PC-9 (cell line): ENCODE measurements at regions not wholly inside any gene's neighbourhood (a gene's known extent, or its start where the extent isn't known, plus 50 kb on each side); places are given as distances from the start of the nearest gene placed in this dataset.

ENCODE experiments used
- BruUV-seq: library from RNA; stranded (reverse); fragments of 400-500 nt; replicated peaks from 2 replicates; lab custom pipeline; 2021; lab: Mats Ljungman, UMichigan
- CTCF ChIA-PET: fragments of 300-600 bp; sonication (Branson Sonifier 250); formaldehyde crosslinking; loops from one replicate; lab custom pipeline; 2022; ENCODE audit warnings: antibody characterized with exemption; lab: Charles Lee
- POLR2A ChIA-PET: fragments of 300-600 bp; sonication (Branson Sonifier 250); formaldehyde crosslinking; loops from one replicate; lab custom pipeline; 2022; ENCODE audit warnings: antibody characterized with exemption; ENCODE audit not compliant: unreplicated experiment; lab: Charles Lee
- DNase-seq, 2 experiments: peaks; one replicate each; pipeline versions ENCODE4 v3.0.0 to v3.0.0-alpha.2; 2015 to 2022; ENCODE audit warnings: mixed read lengths in 1 of 2
- H2AFZ ChIP-seq: fragments of 200-600 bp; sonication (generic); 2 replicates; pipeline ENCODE4 v1.8.1; 2017; ENCODE audit warnings: antibody characterized with exemption
- H3F3A ChIP-seq: fragments of 200-600 bp; sonication (generic); 2 replicates; pipeline ENCODE4 v1.8.1; 2017; ENCODE audit warnings: antibody characterized with exemption, mild to moderate bottlenecking, low read depth; ENCODE audit not compliant: insufficient read depth
- H3K27ac ChIP-seq: fragments of 200-600 bp; sonication (generic); 2 replicates; pipeline ENCODE4 v1.6.1; 2016; ENCODE audit warnings: mixed run types
- H3K27me3 ChIP-seq: fragments of 200-600 bp; sonication (generic); 2 replicates; pipeline ENCODE4 v1.6.1; 2016; ENCODE audit warnings: low read depth, mixed run types; ENCODE audit not compliant: insufficient read depth
- H3K36me3 ChIP-seq: fragments of 200-600 bp; sonication (generic); 2 replicates; pipeline ENCODE4 v1.6.1; 2016; ENCODE audit warnings: low read depth, mixed run types
- H3K4me1 ChIP-seq: fragments of 200-600 bp; sonication (generic); replicated peaks from 2 replicates; pipeline ENCODE4 v1.6.1; 2016; ENCODE audit warnings: mixed run types; ENCODE audit not compliant: insufficient read depth
- H3K4me2 ChIP-seq: fragments of 200-600 bp; sonication (generic); 2 replicates; pipeline ENCODE4 v1.6.1; 2017; ENCODE audit warnings: mixed run types
- H3K4me3 ChIP-seq: fragments of 200-600 bp; sonication (generic); 2 replicates; pipeline ENCODE4 v1.6.1; 2016; ENCODE audit warnings: mixed run types
- H3K79me2 ChIP-seq: fragments of 200-600 bp; sonication (generic); 2 replicates; pipeline ENCODE4 v1.6.1; 2017; ENCODE audit warnings: low read depth, mixed run types
- H3K9me2 ChIP-seq: fragments of 200-600 bp; sonication (generic); 2 replicates; pipeline ENCODE4 v1.8.1; 2017; ENCODE audit warnings: mild to moderate bottlenecking; ENCODE audit not compliant: insufficient read depth
- H3K9me3 ChIP-seq: fragments of 200-600 bp; sonication (generic); 2 replicates; pipeline ENCODE4 v1.8.1; 2016; ENCODE audit warnings: low read depth; ENCODE audit not compliant: insufficient read depth
- H4K20me1 ChIP-seq: fragments of 200-600 bp; sonication (generic); 2 replicates; pipeline ENCODE4 v1.8.1; 2017; ENCODE audit not compliant: insufficient read depth
- CTCF ChIP-seq: fragments of 200-600 bp; sonication (generic); conservative IDR thresholded peaks from 2 replicates; pipeline ENCODE4 v1.6.1; 2017; ENCODE audit warnings: mixed run types, antibody characterized with exemption, mild to moderate bottlenecking, moderate library complexity
- EZH2 ChIP-seq: fragments of 200-600 bp; sonication (generic); IDR thresholded peaks from 2 replicates; pipeline ENCODE4 v1.8.0; 2017; ENCODE audit warnings: antibody characterized with exemption, low read depth
- intact Hi-C: fragments of 100-400 bp; cut with micrococcal nuclease; formaldehyde crosslinking; loops from one replicate; pipeline ENCODE4 v1.10.0; 2022; ENCODE audit not compliant: unreplicated experiment

DNA sequence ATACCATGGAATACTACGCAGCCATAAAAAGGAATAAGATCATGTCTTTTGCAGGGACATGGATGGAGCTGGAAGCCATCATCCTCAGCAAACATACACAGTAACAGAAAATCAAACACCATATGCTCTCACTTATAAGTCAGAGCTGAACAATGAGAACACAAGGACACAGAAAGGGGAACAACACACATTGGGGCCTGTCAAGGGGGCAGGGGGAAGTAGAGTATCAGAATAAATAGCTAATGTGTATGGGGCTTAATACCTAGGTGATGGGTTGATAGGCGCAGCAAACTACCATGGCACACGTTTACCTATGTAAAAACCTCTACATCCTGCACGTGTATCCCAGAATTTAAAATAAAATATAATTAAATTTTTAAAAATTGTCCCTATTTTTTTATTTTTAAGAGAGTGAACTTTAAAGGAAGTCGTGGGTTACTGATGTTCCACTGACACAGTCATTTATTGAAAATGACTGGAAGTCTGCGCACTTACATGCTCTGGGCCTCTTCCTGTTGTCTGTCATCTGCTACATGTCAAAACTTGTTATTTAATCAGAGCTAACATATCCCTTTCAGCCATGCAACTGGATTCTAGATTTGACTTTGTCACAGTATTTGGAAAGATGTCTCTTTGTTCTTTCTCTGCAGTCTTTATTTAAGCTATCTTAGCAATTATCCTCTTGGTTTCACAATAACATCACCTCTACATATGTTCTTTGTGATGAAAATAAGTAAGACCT lies 73.7 kb upstream of the ABCB5 start:
- BruUV-seq: no TSS peak
- Histone ChIP-seq H3K9me3 (no peaks in the 10 kb centered on the region; the same call in 1 of the 2 replicates), H3F3A (no peaks in the 10 kb centered on the region), H3K9me2 (no peaks in the 10 kb centered on the region), H3K27me3 (no peaks in the 10 kb centered on the region), H4K20me1 (no peaks in the 10 kb centered on the region), H3K36me3 (no peaks in the 10 kb centered on the region), H3K4me1 (no peaks in the 10 kb centered on the region), H3K4me2 (no peak overlapping the region), H3K27ac (no peak overlapping the region), H2AFZ (no peak overlapping the region), H3K79me2 (no peaks in the 10 kb centered on the region), H3K4me3 (no peak overlapping the region)
- ChIA-PET CTCF (no interaction called here), POLR2A (interaction anchor here (0.7 kb wide), 1 partner anchor 785 kb away, joined by 3 read pairs; no protein-coding TSS in a partner anchor)
- no peak for TF ChIP-seq EZH2
- no peak for TF ChIP-seq CTCF
- intact Hi-C loops: no loop called here
- no peak for DNase-seq

- H3K27ac ChIP-seq: no peak overlapping the region
- POLR2A ChIA-PET: interaction anchor here (0.7 kb wide), 1 partner anchor 786 kb away, joined by 3 read pairs; no protein-coding TSS in a partner anchor
Observed at GRCh38 chr7:20542594-20542993, 72.9 kb upstream of the ABCB5 start.

DNA sequence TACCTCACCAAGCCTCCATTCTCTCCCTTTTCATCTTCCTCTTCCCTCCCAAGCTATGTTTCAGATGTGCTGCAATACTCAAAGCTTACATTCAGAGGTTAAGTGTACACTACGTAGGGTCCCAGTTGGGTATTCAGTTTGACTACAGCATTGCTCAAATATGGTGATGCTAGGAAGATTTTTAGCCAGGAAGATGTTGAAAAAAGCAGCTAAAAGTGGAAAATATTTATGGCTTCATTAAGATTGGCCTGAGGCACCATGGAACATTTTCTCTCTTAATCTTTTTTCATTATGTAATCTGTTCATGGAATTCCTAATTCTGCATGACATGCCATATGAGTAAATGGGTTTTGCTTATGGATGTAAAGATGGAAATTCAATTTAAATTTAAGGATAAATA lies 72.0 kb upstream of the ABCB5 start:
- BruUV-seq: no TSS peak
- no peak for TF ChIP-seq CTCF
- TF ChIP-seq EZH2: no peak
- Histone ChIP-seq H3K9me2 (no peaks in the 10 kb centered on the region), H3K4me1 (no peaks in the 10 kb centered on the region), H3K9me3 (no peaks in the 10 kb centered on the region), H3K4me2 (no peak overlapping the region), H4K20me1 (no peaks in the 10 kb centered on the region), H3K27me3 (no peaks in the 10 kb centered on the region), H3F3A (no peaks in the 10 kb centered on the region), H3K4me3 (no peak overlapping the region), H3K27ac (no peak overlapping the region), H3K36me3 (no peaks in the 10 kb centered on the region), H2AFZ (no peak overlapping the region), H3K79me2 (no peaks in the 10 kb centered on the region)
- ChIA-PET POLR2A (no interaction called here), CTCF (interaction anchor here (0.6 kb wide), 1 partner anchor 44 kb away, joined by 5 read pairs; no protein-coding TSS in a partner anchor)
- no peak for DNase-seq
- intact Hi-C loops: no loop called here

More at GRCh38 chr7:20542594-20542993, 72.9 kb upstream of the ABCB5 start:
- H3K27me3 ChIP-seq: no peaks in the 10 kb centered on the region
- TF ChIP-seq CTCF: no peak
- no peak for TF ChIP-seq EZH2
- H3K9me2 ChIP-seq: no peaks in the 10 kb centered on the region
- no peaks in the 10 kb centered on the region for H3K36me3 ChIP-seq
- no peak overlapping the region for H2AFZ ChIP-seq
- intact Hi-C loops: no loop called here
- H4K20me1 ChIP-seq: no peaks in the 10 kb centered on the region
- no peaks in the 10 kb centered on the region for H3K4me1 ChIP-seq
- no peaks in the 10 kb centered on the region for H3F3A ChIP-seq
- no peak overlapping the region for H3K4me3 ChIP-seq
- no TSS peak for BruUV-seq
- no peaks in the 10 kb centered on the region for H3K79me2 ChIP-seq
- no peak overlapping the region for H3K4me2 ChIP-seq
- CTCF ChIA-PET: no interaction called here
- peak in 1 of 2 experiments; percentile 43 for DNase-seq
- no peaks in the 10 kb centered on the region for H3K9me3 ChIP-seq
